ENCODE measurements at regions not wholly inside any gene's neighbourhood (a gene's known extent, or its start where the extent isn't known, plus 50 kb on each side); places are given as distances from the start of the nearest gene placed in this dataset.

DNA sequence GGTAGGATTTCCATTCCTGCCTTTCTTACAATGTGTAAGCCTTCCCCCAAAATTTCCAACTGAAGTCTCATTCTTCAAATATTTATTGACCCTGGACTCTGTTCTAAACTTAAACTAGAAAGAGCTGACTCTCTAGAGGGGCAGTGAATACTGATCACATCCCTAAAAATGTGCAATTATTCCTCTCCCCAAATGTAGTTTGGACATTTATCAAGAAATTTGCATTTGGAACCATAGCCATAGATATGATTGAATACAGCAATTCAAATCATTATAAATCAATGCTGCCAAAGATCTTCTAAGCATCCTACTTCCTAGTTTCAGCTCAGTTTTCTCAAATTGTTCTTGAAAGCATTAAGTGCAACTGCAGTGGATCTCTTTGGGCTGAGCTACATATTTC, 525.7 kb downstream of the RAB28 start:
- TF ChIP-seq ZFX (IDR thresholded peaks at IDR 0.05; ENCODE audit: borderline replicate concordance), result no peak
- TF ChIP-seq, protein P1, sequence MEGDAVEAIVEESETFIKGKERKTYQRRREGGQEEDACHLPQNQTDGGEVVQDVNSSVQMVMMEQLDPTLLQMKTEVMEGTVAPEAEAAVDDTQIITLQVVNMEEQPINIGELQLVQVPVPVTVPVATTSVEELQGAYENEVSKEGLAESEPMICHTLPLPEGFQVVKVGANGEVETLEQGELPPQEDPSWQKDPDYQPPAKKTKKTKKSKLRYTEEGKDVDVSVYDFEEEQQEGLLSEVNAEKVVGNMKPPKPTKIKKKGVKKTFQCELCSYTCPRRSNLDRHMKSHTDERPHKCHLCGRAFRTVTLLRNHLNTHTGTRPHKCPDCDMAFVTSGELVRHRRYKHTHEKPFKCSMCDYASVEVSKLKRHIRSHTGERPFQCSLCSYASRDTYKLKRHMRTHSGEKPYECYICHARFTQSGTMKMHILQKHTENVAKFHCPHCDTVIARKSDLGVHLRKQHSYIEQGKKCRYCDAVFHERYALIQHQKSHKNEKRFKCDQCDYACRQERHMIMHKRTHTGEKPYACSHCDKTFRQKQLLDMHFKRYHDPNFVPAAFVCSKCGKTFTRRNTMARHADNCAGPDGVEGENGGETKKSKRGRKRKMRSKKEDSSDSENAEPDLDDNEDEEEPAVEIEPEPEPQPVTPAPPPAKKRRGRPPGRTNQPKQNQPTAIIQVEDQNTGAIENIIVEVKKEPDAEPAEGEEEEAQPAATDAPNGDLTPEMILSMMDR (IDR thresholded peaks at IDR 0.05), result no peak

DNA sequence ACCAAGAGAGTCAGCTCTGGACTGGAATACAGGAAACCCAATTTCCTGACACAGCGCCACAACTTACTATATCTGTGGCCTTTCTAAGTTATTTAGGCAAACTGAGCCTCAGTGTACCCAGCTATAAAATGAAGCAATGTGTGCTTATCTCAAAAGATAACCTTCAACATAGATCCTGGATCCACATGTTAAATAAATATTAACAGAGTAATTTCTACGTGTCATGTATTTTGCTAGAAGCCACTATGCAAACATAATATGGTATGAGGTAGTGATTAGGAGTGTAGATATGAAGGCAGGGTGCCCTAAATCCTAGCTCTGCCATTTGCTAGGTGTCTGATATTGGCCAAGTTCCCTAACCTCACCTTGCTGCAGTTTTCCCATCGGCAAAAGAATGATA, 527.0 kb downstream of the RAB28 start:
- H3K27ac ChIP-seq, result no peak overlapping the region
- TF ChIP-seq ZFX (IDR thresholded peaks at IDR 0.05; ENCODE audit: borderline replicate concordance), result no peak
- TF ChIP-seq, protein P1 (IDR thresholded peaks at IDR 0.05), result no peak

More for the DNA sequence above, 525.7 kb downstream of the RAB28 start:
- no peak overlapping the region for H3K27ac ChIP-seq

DNA sequence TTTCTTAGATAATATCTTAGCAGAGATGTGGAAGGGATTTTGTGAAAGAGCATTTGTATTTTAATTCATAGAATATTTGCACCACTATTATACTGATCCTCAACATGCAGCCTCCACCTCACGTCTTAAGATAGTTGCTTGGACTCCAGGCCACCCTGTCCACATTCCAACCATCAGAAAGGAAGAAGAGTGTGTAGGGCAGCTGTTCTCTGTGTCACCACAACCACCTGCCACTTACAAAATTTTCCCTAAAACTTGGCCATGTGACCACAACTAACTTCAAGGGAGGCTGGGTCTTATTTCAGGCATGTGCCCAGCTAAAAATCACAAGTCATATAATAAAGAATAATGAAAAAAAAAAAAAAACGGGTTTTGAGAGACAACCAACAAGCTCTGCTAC, 528.1 kb downstream of the RAB28 start:
- no peak overlapping the region for H3K27ac ChIP-seq
- TF ChIP-seq, protein P1 (IDR thresholded peaks at IDR 0.05), result no peak
- TF ChIP-seq ZFX (IDR thresholded peaks at IDR 0.05; ENCODE audit: borderline replicate concordance), result no peak

DNA sequence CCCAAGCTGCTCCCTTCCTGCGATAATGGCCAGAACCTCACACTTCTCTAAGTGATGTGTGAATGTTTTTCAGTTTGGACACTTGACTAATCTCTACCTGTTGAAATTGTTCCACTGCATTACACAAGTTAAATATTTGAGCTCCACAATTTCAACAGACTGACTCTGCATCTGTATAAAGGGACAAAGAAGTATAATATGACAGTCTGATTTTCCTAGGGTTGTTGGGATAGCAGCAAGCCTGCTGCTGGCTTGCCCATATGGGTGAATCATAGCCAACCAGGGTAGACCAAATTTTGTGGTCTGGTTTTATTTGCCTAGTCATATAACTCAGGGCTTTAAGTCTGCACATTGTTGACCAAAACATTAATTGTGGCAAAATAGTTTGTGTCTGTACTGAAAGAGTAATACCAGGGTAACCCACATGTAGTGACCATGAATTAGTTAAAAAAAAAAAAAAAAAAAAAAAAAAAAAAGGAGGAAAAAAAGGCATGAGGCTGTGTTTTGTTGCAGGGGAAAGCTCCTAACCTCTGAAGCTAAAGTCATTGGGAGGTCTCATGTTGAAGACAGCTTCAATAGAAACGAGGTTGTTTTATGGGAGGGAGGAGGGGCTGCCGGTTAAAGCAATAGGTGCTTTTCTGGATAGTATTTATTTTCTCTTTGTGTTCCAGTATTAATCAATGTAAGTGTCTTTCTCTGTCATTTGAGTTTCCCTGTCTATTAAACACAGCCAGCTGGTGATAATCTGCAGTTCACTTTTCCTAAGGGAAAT, 534.2 kb downstream of the RAB28 start:
- H3K27ac ChIP-seq, result no peak overlapping the region
- no peak for TF ChIP-seq ZFX (IDR thresholded peaks at IDR 0.05; ENCODE audit: borderline replicate concordance)
- TF ChIP-seq, protein P1 (IDR thresholded peaks at IDR 0.05), result no peak

DNA sequence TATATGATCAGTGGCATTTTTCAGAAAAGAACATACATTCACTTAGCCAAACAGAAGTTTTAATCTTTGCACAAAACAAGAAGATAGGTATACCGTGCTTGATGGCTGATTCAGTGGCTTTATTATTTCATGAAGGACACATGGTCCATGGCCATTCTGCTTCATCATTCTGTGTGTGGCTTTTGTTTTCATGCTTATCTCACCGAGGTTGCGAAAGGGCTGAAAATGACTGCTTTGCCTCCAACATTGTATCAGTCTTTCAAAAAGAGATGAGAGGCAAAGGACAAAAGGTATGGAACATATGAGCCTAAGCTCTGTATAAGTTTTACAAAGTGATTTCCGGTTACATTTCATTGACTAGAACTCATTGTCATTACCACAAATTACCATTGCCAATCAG, 541.1 kb downstream of the RAB28 start:
- TF ChIP-seq, protein P1 (IDR thresholded peaks at IDR 0.05), result no peak
- no peak for TF ChIP-seq ZFX (IDR thresholded peaks at IDR 0.05; ENCODE audit: borderline replicate concordance)

DNA sequence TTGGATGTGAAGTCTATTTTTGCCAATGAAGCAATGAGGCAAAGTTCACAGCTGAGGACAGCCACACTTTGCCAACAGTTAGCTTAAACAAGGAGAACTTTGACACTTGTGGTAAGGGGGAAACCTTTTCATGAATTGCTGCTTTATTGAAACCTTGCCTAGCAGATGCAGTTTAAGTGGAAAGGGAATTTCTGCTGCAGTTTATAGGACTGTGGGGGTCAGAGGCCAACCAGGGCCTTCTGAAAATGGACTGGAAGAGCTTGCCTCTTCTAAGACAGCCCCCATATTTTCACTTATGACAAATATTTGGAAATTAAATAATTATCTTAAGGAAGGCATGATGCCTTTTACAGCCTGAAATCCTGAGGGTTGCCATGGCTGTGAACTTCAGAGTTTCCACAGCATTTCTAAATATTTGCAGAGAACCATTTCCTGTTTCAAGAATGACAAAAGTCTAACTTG, 550.3 kb downstream of the RAB28 start:
- TF ChIP-seq ZFX (IDR thresholded peaks at IDR 0.05; ENCODE audit: borderline replicate concordance), result no peak
- TF ChIP-seq, protein P1 (IDR thresholded peaks at IDR 0.05), result no peak
- H3K27ac ChIP-seq, result no peak overlapping the region

More for the DNA sequence above, 541.1 kb downstream of the RAB28 start:
- H3K27ac ChIP-seq, result no peak overlapping the region

DNA sequence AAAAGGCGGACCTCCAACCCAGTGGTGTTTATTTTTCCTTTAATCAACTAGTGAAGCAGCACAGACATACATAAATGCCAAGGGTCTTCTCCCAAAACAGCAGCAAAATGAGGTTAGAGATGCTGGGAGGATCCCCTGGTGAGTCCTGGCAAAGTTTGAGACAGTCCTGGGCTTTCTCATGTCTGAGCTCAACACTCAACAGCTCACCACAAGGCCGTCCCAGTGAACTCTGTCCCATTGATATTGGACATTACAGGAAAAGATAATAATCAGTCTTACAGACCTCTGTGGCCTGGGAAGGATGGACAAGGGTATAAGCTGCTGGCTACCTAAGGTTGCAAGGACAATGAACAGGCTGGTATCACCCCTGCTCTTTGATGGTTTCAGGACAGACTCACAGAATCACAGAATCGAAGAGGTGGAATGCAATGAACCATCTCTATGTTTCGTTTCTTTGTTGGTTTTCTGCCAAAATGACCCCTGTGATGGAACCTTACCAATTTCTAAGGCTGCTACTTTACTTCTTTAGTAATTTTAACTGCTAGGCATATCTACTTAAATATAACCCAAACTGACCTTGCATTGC, 551.8 kb downstream of the RAB28 start:
- H3K27ac ChIP-seq, result no peak overlapping the region
- TF ChIP-seq, protein P1 (IDR thresholded peaks at IDR 0.05), result no peak
- no peak for TF ChIP-seq ZFX (IDR thresholded peaks at IDR 0.05; ENCODE audit: borderline replicate concordance)
